Fibroblast of lung (primary cell): ENCODE measurements at regions not wholly inside any gene's neighbourhood (a gene's known extent, or its start where the extent isn't known, plus 50 kb on each side); places are given as distances from the start of the nearest gene placed in this dataset.

Experiments used
- DNase-seq, 2 donors: peaks; one replicate each; pipeline versions ENCODE4 v3.0.0 to v3.0.0-alpha.2; 2010; ENCODE audit warnings: low read depth in 2 of 2
- H2AFZ ChIP-seq: 2 replicates; pipeline ENCODE4 v1.5.1; 2012; ENCODE audit warnings: low read length, control low read depth, inconsistent platforms
- H3K27ac ChIP-seq: 2 replicates; pipeline ENCODE4 v1.5.1; 2011; ENCODE audit warnings: low read length, control low read depth; ENCODE audit not compliant: insufficient read depth
- H3K27me3 ChIP-seq: 2 replicates; pipeline ENCODE4 v1.5.1; 2011; ENCODE audit warnings: mild to moderate bottlenecking, low read length; ENCODE audit not compliant: control insufficient read depth, insufficient read depth
- H3K36me3 ChIP-seq: 2 replicates; pipeline ENCODE4 v1.5.1; 2011; ENCODE audit warnings: low read length; ENCODE audit not compliant: control insufficient read depth, insufficient read depth
- H3K4me1 ChIP-seq: 2 replicates; pipeline ENCODE4 v1.5.1; 2011; ENCODE audit warnings: low read length; ENCODE audit not compliant: control insufficient read depth, insufficient read depth; ENCODE audit errors: extremely low read depth
- H3K4me2 ChIP-seq: 2 replicates; pipeline ENCODE4 v1.5.1; 2011; ENCODE audit warnings: low read length, control low read depth; ENCODE audit not compliant: insufficient read depth; ENCODE audit errors: extremely low read depth
- H3K4me3 ChIP-seq, 4 experiments: fragments of 200-600 bp in 1 of 4; sonication (generic) in 1 of 4; replicated peaks in 1 of 4; 2 replicates each; pipeline ENCODE4 v1.5.1; 2011 to 2016; ENCODE audit warnings: low read length in 4 of 4, low read depth in 3 of 4, mild to moderate bottlenecking in 3 of 4, control low read depth in 2 of 4, inconsistent platforms in 1 of 4, mixed read lengths in 1 of 4; ENCODE audit not compliant: insufficient read depth in 1 of 4; ENCODE audit errors: control extremely low read depth in 1 of 4
- H3K79me2 ChIP-seq: 2 replicates; pipeline ENCODE4 v1.5.1; 2012; ENCODE audit warnings: mild to moderate bottlenecking, low read length, inconsistent platforms; ENCODE audit not compliant: control insufficient read depth, insufficient read depth
- H3K9ac ChIP-seq: 2 replicates; pipeline ENCODE4 v1.5.1; 2011; ENCODE audit warnings: mild to moderate bottlenecking, low read length, control low read depth; ENCODE audit not compliant: insufficient read depth
- H3K9me3 ChIP-seq: 2 replicates; pipeline ENCODE4 v1.5.1; 2012; ENCODE audit warnings: low read depth, low read length; ENCODE audit not compliant: control insufficient read depth, insufficient read depth
- H4K20me1 ChIP-seq: 2 replicates; pipeline ENCODE4 v1.5.1; 2011; ENCODE audit warnings: low read length; ENCODE audit not compliant: control insufficient read depth, insufficient read depth; ENCODE audit errors: extremely low read depth
- CTCF ChIP-seq, 2 donors: IDR thresholded peaks in 1 of 2; conservative IDR thresholded peaks in 1 of 2; 1 replicate in 1 of 2; 2 replicates in 1 of 2; pipeline ENCODE4 v1.5.1; 2011 to 2012; ENCODE audit warnings: low read length in 2 of 2, control low read depth in 1 of 2, inconsistent platforms in 1 of 2, low read depth in 1 of 2, mild to moderate bottlenecking in 1 of 2
- EZH2 ChIP-seq: IDR thresholded peaks from 2 replicates; pipeline ENCODE4 v1.5.1; 2012; ENCODE audit warnings: low read length, control low read depth, mild to moderate bottlenecking; ENCODE audit errors: missing control alignments

- H2AFZ ChIP-seq: no peak overlapping the region
- H3K36me3 ChIP-seq: no peaks in the 10 kb centered on the region
- no peaks in the 10 kb centered on the region for H4K20me1 ChIP-seq
- DNase-seq: peak in 1 of 2 donors; percentile 2
- H3K79me2 ChIP-seq: no peaks in the 10 kb centered on the region
- H3K9ac ChIP-seq: no peak overlapping the region
- H3K27ac ChIP-seq: no peak overlapping the region
- no peak overlapping the region for H3K4me3 ChIP-seq
- H3K4me1 ChIP-seq: no peaks in the 10 kb centered on the region
- H3K9me3 ChIP-seq: no peaks in the 10 kb centered on the region
- TF ChIP-seq CTCF (conservative IDR thresholded peaks at IDR 0.05 in 1 of 2, IDR thresholded peaks at IDR 0.05 in 1 of 2; ENCODE audit: low read depth in 1 of 2, low read length in 2 of 2) (no peak), EZH2 (no peak)
- H3K4me2 ChIP-seq: no peak overlapping the region
- no peaks in the 10 kb centered on the region for H3K27me3 ChIP-seq
These were observed 337.3 kb downstream of the CBLN2 start for GRCh38 chr18:72206814-72207213.

GRCh38 chr18:72201032-72201431, 343.1 kb downstream of the CBLN2 start:
- Histone ChIP-seq H3K27me3 (no peaks in the 10 kb centered on the region), H3K4me1 (no peaks in the 10 kb centered on the region), H3K4me2 (no peak overlapping the region), H2AFZ (no peak overlapping the region), H3K27ac (no peak overlapping the region), H3K79me2 (no peaks in the 10 kb centered on the region), H3K9me3 (no peaks in the 10 kb centered on the region), H3K4me3 (no peak overlapping the region), H3K36me3 (no peaks in the 10 kb centered on the region), H4K20me1 (no peaks in the 10 kb centered on the region), H3K9ac (no peak overlapping the region)
- TF ChIP-seq CTCF (conservative IDR thresholded peaks at IDR 0.05 in 1 of 2, IDR thresholded peaks at IDR 0.05 in 1 of 2; ENCODE audit: low read depth in 1 of 2, low read length in 2 of 2) (no peak), EZH2 (no peak)
- no peak for DNase-seq

- no peak overlapping the region for H2AFZ ChIP-seq
- H3K9me3 ChIP-seq: no peaks in the 10 kb centered on the region
- no peaks in the 10 kb centered on the region for H3K36me3 ChIP-seq
- H3K4me3 ChIP-seq: no peak overlapping the region
- no peaks in the 10 kb centered on the region for H3K27me3 ChIP-seq
- H3K79me2 ChIP-seq: no peaks in the 10 kb centered on the region
- no peak for DNase-seq
- H4K20me1 ChIP-seq: no peaks in the 10 kb centered on the region
- H3K4me1 ChIP-seq: no peaks in the 10 kb centered on the region
- TF ChIP-seq EZH2: no peak
- no peak for TF ChIP-seq CTCF (conservative IDR thresholded peaks at IDR 0.05 in 1 of 2, IDR thresholded peaks at IDR 0.05 in 1 of 2; ENCODE audit: low read depth in 1 of 2, low read length in 2 of 2)
- H3K9ac ChIP-seq: no peak overlapping the region
- no peak overlapping the region for H3K4me2 ChIP-seq
- H3K27ac ChIP-seq: no peak overlapping the region
These were observed 346.6 kb downstream of the CBLN2 start for GRCh38 chr18:72197591-72197990.
